Spleen (tissue), 11 donors: ENCODE measurements at regions not wholly inside any gene's neighbourhood (a gene's known extent, or its start where the extent isn't known, plus 50 kb on each side); places are given as distances from the start of the nearest gene placed in this dataset.

Experiments
- DNase-seq: peaks from one replicate; pipeline ENCODE4 v3.0.0-alpha.2; 2020
- H3K27ac ChIP-seq, 8 donors: fragments of 200-600 bp; sonication (generic) in 7 of 8; 1 replicate in 4 of 8; 2 replicates in 4 of 8; pipeline versions ENCODE4 v1.5.0 to v1.8.0; 2016 to 2021; ENCODE audit warnings: inconsistent platforms in 4 of 8, mild to moderate bottlenecking in 4 of 8, moderate library complexity in 1 of 8
- H3K27me3 ChIP-seq, 7 donors: fragments of 200-600 bp; sonication (generic) in 6 of 7; replicated peaks in 1 of 7; 1 replicate in 4 of 7; 2 replicates in 3 of 7; pipeline versions ENCODE4 v1.5.0 to v1.8.0; 2016 to 2021; ENCODE audit warnings: inconsistent platforms in 3 of 7, mild to moderate bottlenecking in 1 of 7
- H3K36me3 ChIP-seq, 6 donors: fragments of 200-600 bp; sonication (generic) in 5 of 6; 1 replicate in 4 of 6; 2 replicates in 2 of 6; pipeline versions ENCODE4 v1.5.0 to v1.8.0; 2016 to 2021; ENCODE audit warnings: inconsistent platforms in 2 of 6
- H3K4me1 ChIP-seq, 6 donors: fragments of 200-600 bp; sonication (generic) in 5 of 6; 1 replicate in 3 of 6; 2 replicates in 3 of 6; pipeline versions ENCODE4 v1.5.0 to v1.8.0; 2016 to 2021; ENCODE audit warnings: inconsistent platforms in 3 of 6
- H3K4me3 ChIP-seq, 8 donors: fragments of 200-600 bp; sonication (generic) in 7 of 8; 1 replicate in 4 of 8; 2 replicates in 4 of 8; pipeline versions ENCODE4 v1.5.0 to v1.8.0; 2016 to 2021; ENCODE audit warnings: inconsistent platforms in 4 of 8, mild to moderate bottlenecking in 4 of 8, moderate library complexity in 2 of 8
- H3K9me3 ChIP-seq, 8 donors: fragments of 200-600 bp; sonication (generic) in 7 of 8; 1 replicate in 4 of 8; 2 replicates in 4 of 8; pipeline versions ENCODE4 v1.5.0 to v1.8.0; 2016 to 2021; ENCODE audit warnings: inconsistent platforms in 4 of 8
- CTCF ChIP-seq, 11 experiments: fragments of 200-600 bp in 7 of 11; fragments of 450-650 bp in 4 of 11; sonication (generic) in 4 of 11; IDR thresholded peaks in 8 of 11; conservative IDR thresholded peaks in 3 of 11; 1 replicate in 7 of 11; 2 replicates in 4 of 11; pipeline versions ENCODE4 v1.4.0 to v1.8.0; 2016 to 2021; ENCODE audit warnings: antibody characterized with exemption in 11 of 11, inconsistent platforms in 4 of 11, mild to moderate bottlenecking in 1 of 11
- POLR2A ChIP-seq, 3 donors: fragments of 450-650 bp; IDR thresholded peaks; one replicate each; pipeline ENCODE4 v1.5.1; 2017; ENCODE audit warnings: antibody characterized with exemption in 3 of 3, mild to moderate bottlenecking in 1 of 3
- POLR2AphosphoS5 ChIP-seq, 3 donors: sonication (generic); formaldehyde crosslinking; IDR thresholded peaks; one replicate each; pipeline ENCODE4 v1.5.1; 2017; ENCODE audit warnings: antibody characterized with exemption in 3 of 3
- WGBS, 5 donors: extraction: QIAGEN DNeasy Blood & Tissue Kit in 3 of 5; methylation state at CpG; one replicate each; pipeline versions ENCODE4 v1.1.5 to v1.1.7; 2013 to 2018; 5-methylcytosine and 5-hydroxymethylcytosine counted together
- intact Hi-C: fragments of 100-400 bp; cut with DNase I; formaldehyde crosslinking; loops from one replicate; pipeline ENCODE4 v1.15.0; 2023; ENCODE audit warnings: low total_unique reads
- donor health status: healthy with polysubstance abuse.
- donor health status: DM: no; HTN: no; CAD: no; lungs with moderate emphysema.
- donor health status: DM: no; HTN: no; CAD: no.
- donor health status: Bipolar disorder and iron deficiency.
- donor health status: healthy.
- donor health status: DM: no; HTN: no; CAD: no.
- donor health status: DM: yes; HTN: yes; CAD: no.

DNA sequence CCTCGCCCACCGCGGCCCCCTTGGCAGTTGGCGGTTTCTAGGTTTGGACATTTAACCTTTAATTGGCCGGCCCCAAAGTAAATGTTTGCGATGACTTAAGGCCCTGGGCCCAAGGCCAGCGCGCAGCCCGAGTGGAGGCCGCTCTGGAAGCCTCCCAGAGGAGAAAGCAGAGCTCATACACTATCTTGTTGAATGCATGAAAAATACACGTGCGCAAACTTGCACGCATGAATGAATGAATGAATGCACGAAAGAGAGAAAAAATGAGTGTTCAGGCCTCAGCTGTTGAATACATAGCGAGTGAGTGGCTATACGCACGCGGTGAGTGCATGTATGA lies 279.3 kb upstream of the USP9Y start:
- Histone ChIP-seq H3K27me3 (peaks cover 0 to 23% (median 0%) of the 10 kb centered on the region in 7 donors), H3K27ac (no peak overlapping the region), H3K4me1 (no peaks in the 10 kb centered on the region), H3K4me3 (peak overlapping the region in 1 of 8 donors; percentile 7), H3K9me3 (no peaks in the 10 kb centered on the region), H3K36me3 (no peaks in the 10 kb centered on the region)
- TF ChIP-seq POLR2AphosphoS5 (IDR thresholded peaks at IDR 0.05) (no peak), CTCF (IDR thresholded peaks at IDR 0.05 in 8 of 11, conservative IDR thresholded peaks at IDR 0.05 in 3 of 11) (no peak), POLR2A (IDR thresholded peaks at IDR 0.05) (no peak)
- 29 to 47% (median 32%) methylated on average over 12 to 18 of the region's 18 CpGs; no CpG with 5 or more reads in 2 of the 5 donors for WGBS, 5 donors
- DNase-seq: no peak
- intact Hi-C loops: no loop called here

DNA sequence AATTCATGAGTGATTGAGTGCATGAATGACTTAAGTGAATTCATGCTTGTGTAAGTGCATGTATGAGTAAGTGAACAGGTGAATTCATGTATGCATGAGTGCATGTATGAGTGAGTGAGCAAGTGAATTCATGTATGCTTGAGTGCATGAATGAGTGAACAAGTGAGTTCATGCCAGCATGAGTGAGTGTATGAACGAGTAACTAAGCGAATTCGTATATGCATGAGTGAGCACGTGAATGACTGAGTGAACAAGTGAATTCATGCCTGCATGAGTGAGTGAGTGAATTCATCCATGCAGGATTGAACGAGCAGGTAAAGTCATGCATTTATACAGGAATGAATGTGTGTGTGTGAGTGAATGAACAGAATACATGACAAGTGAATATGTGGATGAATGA lies 278.5 kb upstream of the USP9Y start:
- TF ChIP-seq POLR2AphosphoS5 (IDR thresholded peaks at IDR 0.05): no peak
- TF ChIP-seq CTCF (IDR thresholded peaks at IDR 0.05 in 8 of 11, conservative IDR thresholded peaks at IDR 0.05 in 3 of 11): no peak
- no peak for TF ChIP-seq POLR2A (IDR thresholded peaks at IDR 0.05)
- Histone ChIP-seq H3K9me3 (no peaks in the 10 kb centered on the region), H3K27ac (no peak overlapping the region), H3K4me1 (no peaks in the 10 kb centered on the region), H3K36me3 (no peaks in the 10 kb centered on the region), H3K27me3 (peaks cover 0 to 23% (median 0%) of the 10 kb centered on the region in 7 donors), H3K4me3 (no peak overlapping the region)
- intact Hi-C loops: no loop called here
- no peak for DNase-seq
- WGBS, 5 donors: 88 to 89% (median 89%) methylated on average over 5 of the region's 5 CpGs; no CpG with 5 or more reads in 2 of the 5 donors

DNA sequence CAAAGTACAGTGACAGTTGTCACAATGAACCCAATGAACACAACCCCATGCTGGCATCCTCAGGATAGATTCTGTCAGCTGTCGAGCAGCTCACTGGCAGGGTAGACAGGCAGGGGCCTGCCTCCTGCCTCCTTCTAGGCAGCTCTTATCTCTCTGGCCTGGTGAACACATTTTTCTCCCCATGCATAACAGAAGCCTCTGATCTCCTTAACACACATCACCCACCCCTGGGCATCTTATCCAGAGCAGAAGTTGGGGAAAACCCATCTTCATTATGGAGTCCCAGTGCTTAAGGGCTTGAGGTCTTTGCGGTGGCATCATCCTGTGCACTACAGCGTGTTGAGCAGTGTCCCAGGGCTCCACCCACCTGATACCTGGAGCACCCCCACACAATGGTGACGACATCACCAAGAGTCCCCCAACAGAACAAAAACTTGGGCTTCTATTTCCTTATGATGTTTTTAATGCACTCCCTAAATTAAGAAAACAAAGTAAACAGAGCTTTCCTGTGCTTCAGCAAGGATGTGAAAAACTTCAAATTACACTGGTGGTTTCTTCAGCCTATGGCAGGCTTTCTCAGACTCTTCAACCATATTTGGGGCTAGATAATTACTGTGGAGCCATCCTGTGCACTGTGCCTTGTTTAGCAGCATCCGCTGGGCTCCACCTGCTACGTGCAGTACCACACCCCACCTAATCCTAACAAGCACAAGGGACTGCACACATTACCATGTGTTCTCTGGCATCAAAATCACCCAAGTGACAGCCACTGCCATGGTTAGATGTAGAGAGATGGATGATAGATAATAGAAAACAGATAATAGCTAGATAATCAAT lies 277.4 kb upstream of the USP9Y start:
- intact Hi-C loops: no loop called here
- Histone ChIP-seq H3K4me3 (no peak overlapping the region), H3K36me3 (no peaks in the 10 kb centered on the region), H3K27ac (no peak overlapping the region), H3K4me1 (no peaks in the 10 kb centered on the region), H3K9me3 (no peaks in the 10 kb centered on the region), H3K27me3 (peaks cover 0 to 23% (median 0%) of the 10 kb centered on the region in 7 donors)
- TF ChIP-seq CTCF (IDR thresholded peaks at IDR 0.05 in 8 of 11, conservative IDR thresholded peaks at IDR 0.05 in 3 of 11) (no peak), POLR2AphosphoS5 (IDR thresholded peaks at IDR 0.05) (no peak), POLR2A (IDR thresholded peaks at IDR 0.05) (no peak)
- DNase-seq: no peak
- 82 to 89% (median 87%) methylated on average over 4 to 6 of the region's 6 CpGs; no CpG with 5 or more reads in 2 of the 5 donors for WGBS, 5 donors

DNA sequence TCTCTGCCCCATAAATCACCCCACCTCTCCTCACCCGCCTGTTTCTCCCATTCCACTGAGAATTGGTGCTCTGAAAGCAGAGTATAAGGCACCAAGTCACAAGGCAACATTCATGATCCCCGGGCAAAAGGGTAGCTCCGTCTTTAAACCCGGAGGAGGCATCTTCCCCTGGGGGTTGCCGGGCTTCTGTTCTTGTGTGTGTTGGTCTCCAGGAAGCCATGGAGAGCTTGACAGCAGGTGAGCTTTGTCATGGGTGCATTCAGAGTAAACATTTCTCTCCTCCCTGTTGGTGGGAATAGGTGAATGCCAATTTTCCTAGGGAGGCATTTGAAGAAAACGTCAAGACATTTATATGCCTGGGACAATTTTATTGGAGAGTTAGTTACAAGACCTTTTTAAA lies 275.5 kb upstream of the USP9Y start:
- Histone ChIP-seq H3K4me1 (no peaks in the 10 kb centered on the region), H3K27me3 (peaks cover 0 to 16% (median 0%) of the 10 kb centered on the region in 7 donors), H3K27ac (no peak overlapping the region), H3K9me3 (no peaks in the 10 kb centered on the region), H3K36me3 (no peaks in the 10 kb centered on the region), H3K4me3 (no peak overlapping the region)
- TF ChIP-seq POLR2AphosphoS5 (IDR thresholded peaks at IDR 0.05) (no peak), CTCF (IDR thresholded peaks at IDR 0.05 in 8 of 11, conservative IDR thresholded peaks at IDR 0.05 in 3 of 11) (no peak), POLR2A (IDR thresholded peaks at IDR 0.05) (no peak)
- 59 to 81% (median 73%) methylated on average over 6 of the region's 6 CpGs; no CpG with 5 or more reads in 2 of the 5 donors for WGBS, 5 donors
- intact Hi-C loops: no loop called here
- no peak for DNase-seq
